ENCODE measurements at regions not wholly inside any gene's neighbourhood (a gene's known extent, or its start where the extent isn't known, plus 50 kb on each side); places are given as distances from the start of the nearest gene placed in this dataset.

GRCh38 chr9:107711542-107711941 is 222.0 kb upstream of the KLF4 start:
- intact Hi-C loops (cut with DNase I), result no loop called here
- ATAC-seq (ENCODE audit: poor library complexity) (peak; percentile 52), DNase-seq (no peak)

DNA sequence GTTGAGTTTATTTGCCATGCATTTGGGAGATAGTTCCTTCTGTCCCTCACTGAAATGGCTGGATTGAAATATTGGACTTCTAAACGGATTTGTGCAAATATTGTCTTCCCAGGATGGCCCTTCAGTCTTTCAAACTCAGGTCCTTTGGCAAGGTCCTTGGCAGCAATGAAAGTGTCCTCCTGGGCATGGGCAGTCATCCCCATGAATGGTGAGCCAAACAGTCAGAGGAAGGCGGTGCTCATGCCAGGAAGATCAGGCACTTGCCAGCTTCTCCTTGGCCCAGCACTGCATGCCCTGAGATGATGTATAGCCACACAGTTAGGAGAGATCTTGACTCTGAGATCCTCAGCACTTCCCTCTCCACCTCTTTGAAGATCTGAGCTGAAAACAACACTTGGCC is 221.4 kb upstream of the KLF4 start:
- intact Hi-C loops (cut with DNase I), result no loop called here
- DNase-seq (no peak), ATAC-seq (ENCODE audit: poor library complexity) (no peak)

- intact Hi-C loops (cut with DNase I), result no loop called here
- DNase-seq (no peak), ATAC-seq (ENCODE audit: poor library complexity) (no peak)
These were observed 221.0 kb upstream of the KLF4 start for GRCh38 chr9:107710546-107710945.

DNA sequence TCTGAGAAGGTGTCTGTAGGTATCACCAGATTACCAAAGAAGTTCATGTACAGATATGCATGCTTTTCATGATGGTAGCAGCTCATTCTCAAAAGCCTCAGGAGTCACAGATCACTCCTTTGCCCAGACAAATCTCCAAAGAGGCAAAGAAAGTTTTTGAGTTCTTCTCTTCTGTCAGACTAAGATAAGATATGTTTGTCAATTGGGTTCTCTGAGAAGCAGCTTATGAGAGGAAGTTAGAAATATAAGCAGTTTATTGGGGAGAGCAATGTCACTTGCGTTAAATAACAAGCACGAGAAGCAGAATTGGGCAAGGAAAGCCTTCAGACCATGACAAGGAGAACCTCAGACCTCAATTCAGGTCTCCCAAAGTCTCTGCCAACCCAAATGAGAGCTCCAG is 219.2 kb upstream of the KLF4 start:
- intact Hi-C loops (cut with DNase I), result no loop called here
- ATAC-seq (ENCODE audit: poor library complexity), result no peak

DNA sequence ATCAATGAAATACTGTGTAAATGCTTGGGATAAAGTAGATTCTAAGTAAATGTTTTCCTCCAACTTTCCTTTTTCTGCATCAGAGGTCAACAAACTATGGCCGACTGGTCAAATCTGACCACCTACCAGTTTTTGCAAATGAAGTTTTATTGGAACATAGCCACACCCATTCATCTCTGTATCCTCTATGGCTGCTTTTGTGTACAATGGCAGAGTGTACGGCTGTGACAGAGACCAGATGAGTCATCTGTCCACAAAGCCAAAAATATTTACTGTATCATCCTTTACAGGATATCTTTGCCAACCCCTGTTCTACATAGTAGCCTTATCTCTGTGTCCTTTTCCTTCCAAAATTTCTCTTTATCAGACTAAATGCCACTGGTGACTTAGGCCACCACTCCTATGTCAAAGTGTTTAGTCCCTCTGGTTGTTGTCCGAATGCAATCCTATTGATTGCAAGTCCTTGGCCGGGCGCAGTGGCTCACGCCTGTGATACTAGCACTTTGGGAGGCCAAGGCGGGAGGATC is 218.4 kb upstream of the KLF4 start:
- intact Hi-C loops (cut with DNase I), result no loop called here
- DNase-seq (no peak), ATAC-seq (ENCODE audit: poor library complexity) (peak; percentile 46)

More for the DNA sequence above, 219.2 kb upstream of the KLF4 start:
- DNase-seq, result no peak

DNA sequence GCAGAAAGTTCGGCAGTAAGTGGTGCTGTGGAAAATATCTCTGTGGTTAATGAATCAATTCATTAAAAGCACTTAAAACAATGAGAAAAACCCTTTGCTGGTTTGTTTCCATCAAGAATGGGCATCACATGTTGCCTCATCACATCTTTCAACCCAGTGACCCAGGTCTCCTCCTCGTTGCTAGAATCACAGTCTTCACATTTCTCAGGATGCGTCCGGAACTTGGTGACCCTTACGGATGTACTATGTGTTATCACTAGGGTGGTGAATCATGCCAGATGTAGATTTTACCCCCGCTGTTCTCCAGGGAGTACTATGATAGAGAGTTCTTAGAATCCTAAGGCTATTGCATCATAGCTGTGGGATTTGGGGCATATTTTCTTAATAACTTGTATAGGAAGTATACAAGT is 217.9 kb upstream of the KLF4 start:
- no peak for DNase-seq
- ATAC-seq (ENCODE audit: poor library complexity), result peak; percentile 51
- intact Hi-C loops (cut with DNase I), result no loop called here

- DNase-seq (no peak), ATAC-seq (ENCODE audit: poor library complexity) (no peak)
- intact Hi-C loops (cut with DNase I), result no loop called here
These were observed 217.3 kb upstream of the KLF4 start for GRCh38 chr9:107706701-107707427.

DNA sequence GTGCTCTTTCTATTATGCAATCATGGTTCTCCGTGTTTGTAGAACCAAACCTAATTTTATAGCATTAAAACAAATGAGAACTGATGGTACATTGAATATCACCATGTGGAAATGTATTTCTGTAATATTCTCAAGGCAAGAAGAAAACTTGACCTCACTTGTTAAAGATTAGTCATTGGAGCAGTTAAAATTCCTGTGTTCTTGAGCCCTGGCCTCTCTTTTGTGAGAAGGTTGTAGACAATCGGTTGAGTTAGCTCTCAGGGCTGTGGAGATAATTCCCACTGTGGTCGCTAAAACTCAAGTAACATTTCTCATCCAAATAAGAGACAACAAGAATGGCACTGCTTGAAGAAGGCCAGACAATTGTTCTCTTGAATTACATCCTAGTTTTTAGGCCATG is 216.0 kb upstream of the KLF4 start:
- DNase-seq (no peak), ATAC-seq (ENCODE audit: poor library complexity) (no peak)
- intact Hi-C loops (cut with DNase I), result no loop called here

- ATAC-seq (ENCODE audit: poor library complexity) (no peak), DNase-seq (no peak)
- intact Hi-C loops (cut with DNase I), result no loop called here
These were observed 215.2 kb upstream of the KLF4 start for GRCh38 chr9:107704774-107705173.

- no peak for DNase-seq
- peak; percentile 31 for ATAC-seq (ENCODE audit: poor library complexity)
- intact Hi-C loops (cut with DNase I), result no loop called here
These were observed 214.1 kb upstream of the KLF4 start for GRCh38 chr9:107703651-107704050.

- ATAC-seq (ENCODE audit: poor library complexity), result no peak
- intact Hi-C loops (cut with DNase I), result no loop called here
- DNase-seq, result no peak
These were observed 211.3 kb upstream of the KLF4 start for GRCh38 chr9:107700847-107701246.

DNA sequence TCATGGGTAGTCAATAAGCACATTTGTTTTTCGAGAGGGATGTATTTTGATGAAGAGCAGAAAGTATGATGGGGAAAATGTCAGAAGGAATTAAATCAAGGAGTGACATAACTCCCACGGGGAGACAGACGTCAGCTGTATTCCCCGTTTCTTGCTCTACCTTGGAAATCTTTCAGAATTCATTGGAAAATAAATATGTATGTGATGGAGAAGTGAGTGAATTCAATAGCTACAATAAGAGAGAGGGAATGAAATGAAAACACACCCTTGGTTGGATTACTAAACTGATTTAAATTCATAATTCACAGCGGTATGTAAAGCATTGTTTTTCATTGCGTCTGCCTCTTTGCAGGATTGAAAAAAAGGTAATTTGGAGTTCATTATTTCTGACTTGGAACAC is 209.7 kb upstream of the KLF4 start:
- DNase-seq (no peak), ATAC-seq (ENCODE audit: poor library complexity) (no peak)
- intact Hi-C loops (cut with DNase I), result no loop called here

- DNase-seq (no peak), ATAC-seq (ENCODE audit: poor library complexity) (no peak)
- intact Hi-C loops (cut with DNase I), result no loop called here
These were observed 209.2 kb upstream of the KLF4 start for GRCh38 chr9:107698779-107699178.

GRCh38 chr9:107696302-107696701 is 206.7 kb upstream of the KLF4 start:
- intact Hi-C loops (cut with DNase I), result no loop called here
- ATAC-seq (ENCODE audit: poor library complexity) (no peak), DNase-seq (no peak)

- no peak for ATAC-seq (ENCODE audit: poor library complexity)
- intact Hi-C loops (cut with DNase I), result no loop called here
- no peak for DNase-seq
These were observed 204.8 kb upstream of the KLF4 start for GRCh38 chr9:107694390-107694789.

- ATAC-seq (ENCODE audit: poor library complexity), result peak; percentile 51
- intact Hi-C loops (cut with DNase I), result no loop called here
These were observed 204.2 kb upstream of the KLF4 start for GRCh38 chr9:107693625-107694326.

DNA sequence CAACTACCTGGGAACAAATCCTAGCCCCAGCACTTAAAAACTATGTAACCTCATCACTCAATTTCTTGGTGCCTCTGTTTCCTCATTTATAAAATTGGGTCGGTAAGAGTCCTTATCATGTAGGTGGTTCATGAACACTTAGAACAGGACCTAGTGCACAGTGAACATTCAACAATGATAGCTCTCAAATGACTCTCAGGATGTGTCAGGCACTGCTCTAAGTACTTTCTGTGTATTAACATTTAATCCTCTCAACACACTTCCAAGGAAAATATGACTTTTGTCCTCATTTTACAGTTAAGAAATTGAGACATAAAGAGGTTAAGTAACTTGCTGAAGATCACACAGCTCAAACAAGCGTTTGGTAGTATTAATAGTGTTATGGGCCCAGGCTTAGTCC is 202.1 kb upstream of the KLF4 start:
- DNase-seq (no peak), ATAC-seq (ENCODE audit: poor library complexity) (no peak)
- intact Hi-C loops (cut with DNase I), result no loop called here

More at GRCh38 chr9:107693625-107694326, 204.2 kb upstream of the KLF4 start:
- no peak for DNase-seq

DNA sequence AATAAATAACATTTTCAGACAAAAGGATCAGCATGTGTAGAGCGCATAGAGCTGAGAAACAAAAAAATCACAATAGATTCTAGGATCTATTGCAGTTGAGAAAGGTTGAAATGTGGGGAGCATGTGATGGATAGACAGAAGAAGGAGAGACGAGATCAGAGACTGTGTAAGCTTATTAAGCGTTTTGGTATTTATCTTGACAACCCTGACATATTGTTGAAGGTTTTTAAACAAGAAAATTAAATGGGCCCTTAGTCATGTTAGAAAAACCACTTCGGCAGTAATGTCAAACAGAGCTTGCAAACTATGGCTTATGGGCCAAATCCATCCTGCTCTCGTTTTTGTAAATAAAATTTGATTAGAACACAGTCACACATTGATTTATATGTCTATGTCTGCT is 200.5 kb upstream of the KLF4 start:
- ATAC-seq (ENCODE audit: poor library complexity) (no peak), DNase-seq (no peak)
- intact Hi-C loops (cut with DNase I), result no loop called here

- intact Hi-C loops (cut with DNase I), result no loop called here
- ATAC-seq (ENCODE audit: poor library complexity) (no peak), DNase-seq (no peak)
These were observed 199.2 kb upstream of the KLF4 start for GRCh38 chr9:107688728-107689127.

DNA sequence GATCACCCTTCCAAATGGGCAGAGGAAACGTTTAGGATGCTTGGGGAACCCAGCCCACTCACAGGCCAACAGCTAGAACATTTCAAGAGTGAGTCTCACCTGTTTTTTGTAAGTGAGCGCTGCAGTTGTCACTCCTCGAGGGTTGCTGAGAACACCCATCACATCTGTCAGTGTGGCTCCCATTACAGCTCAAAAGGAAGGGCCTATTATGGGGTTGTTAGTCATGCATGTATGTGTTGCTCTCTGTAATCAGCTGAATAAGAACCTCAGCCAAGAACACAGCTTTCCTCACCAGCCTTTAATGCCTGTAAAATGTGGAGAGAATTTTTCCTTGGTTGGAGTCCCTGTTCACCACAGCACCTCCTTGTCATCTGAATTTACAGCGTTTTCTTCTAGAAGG is 196.3 kb upstream of the KLF4 start:
- intact Hi-C loops (cut with DNase I), result no loop called here
- peak; percentile 86 for ATAC-seq (ENCODE audit: poor library complexity)
- no peak for DNase-seq
